UCSD-AML1 (cell line): ENCODE measurements at regions not wholly inside any gene's neighbourhood (a gene's known extent, or its start where the extent isn't known, plus 50 kb on each side); places are given as distances from the start of the nearest gene placed in this dataset.
"Not testable (repeated sequence)": the region's sequence is repeated elsewhere in the genome, so short reads cannot be mapped to it uniquely, and the experiment has no call there.

Source experiments
- DNase-seq: peaks from one replicate; lab custom pipeline; 2025; ENCODE audit not compliant: unreplicated experiment; lab: John Stamatoyannopoulos, UW

- DNase-seq = no peak
These were observed 139.6 kb downstream of the MYLK4 start for GRCh38 chr6:2611092-2611491.

GRCh38 chr6:2608503-2608902 is 142.2 kb downstream of the MYLK4 start:
- no peak for DNase-seq

GRCh38 chr6:2600363-2600762 is 150.4 kb downstream of the MYLK4 start:
- DNase-seq = no peak

GRCh38 chr6:2599817-2600216 is 150.9 kb downstream of the MYLK4 start:
- DNase-seq = no peak

- DNase-seq = no peak
These were observed 151.9 kb downstream of the MYLK4 start for GRCh38 chr6:2598867-2599266.

- DNase-seq = no peak
These were observed 152.7 kb downstream of the MYLK4 start for GRCh38 chr6:2597991-2598390.

GRCh38 chr6:2597457-2597856 is 153.3 kb downstream of the MYLK4 start:
- not testable (repeated sequence) for DNase-seq

GRCh38 chr6:2596222-2596621 is 154.5 kb downstream of the MYLK4 start:
- DNase-seq = peak; percentile 30

GRCh38 chr6:2594868-2595267 is 155.9 kb downstream of the MYLK4 start:
- no peak for DNase-seq

- no peak for DNase-seq
These were observed 157.6 kb downstream of the MYLK4 start for GRCh38 chr6:2593167-2593566.

GRCh38 chr6:2589171-2589661 is 161.5 kb downstream of the MYLK4 start:
- DNase-seq = no peak

GRCh38 chr6:2583459-2583858 is 167.3 kb downstream of the MYLK4 start:
- no peak for DNase-seq

GRCh38 chr6:2582268-2582667 is 168.5 kb downstream of the MYLK4 start:
- no peak for DNase-seq

- no peak for DNase-seq
These were observed 169.1 kb downstream of the MYLK4 start for GRCh38 chr6:2581611-2582010.

GRCh38 chr6:2581011-2581410 is 169.7 kb downstream of the MYLK4 start:
- no peak for DNase-seq

GRCh38 chr6:2579804-2580570 is 170.7 kb downstream of the MYLK4 start:
- no peak for DNase-seq

- DNase-seq = no peak
These were observed 171.4 kb downstream of the MYLK4 start for GRCh38 chr6:2579241-2579761.

GRCh38 chr6:2578767-2579166 is 172.0 kb downstream of the MYLK4 start:
- no peak for DNase-seq

- DNase-seq = no peak
These were observed 174.2 kb downstream of the MYLK4 start for GRCh38 chr6:2576499-2576898.

GRCh38 chr6:2575236-2575635 is 175.5 kb downstream of the MYLK4 start:
- DNase-seq = no peak

- DNase-seq = not testable (repeated sequence)
These were observed 181.3 kb downstream of the MYLK4 start for GRCh38 chr6:2569420-2569819.

GRCh38 chr6:2566048-2566447 is 184.7 kb downstream of the MYLK4 start:
- no peak for DNase-seq

- DNase-seq = no peak
These were observed 185.2 kb downstream of the MYLK4 start for GRCh38 chr6:2565499-2565898.
